ENCODE measurements at regions not wholly inside any gene's neighbourhood (a gene's known extent, or its start where the extent isn't known, plus 50 kb on each side); places are given as distances from the start of the nearest gene placed in this dataset.

DNA sequence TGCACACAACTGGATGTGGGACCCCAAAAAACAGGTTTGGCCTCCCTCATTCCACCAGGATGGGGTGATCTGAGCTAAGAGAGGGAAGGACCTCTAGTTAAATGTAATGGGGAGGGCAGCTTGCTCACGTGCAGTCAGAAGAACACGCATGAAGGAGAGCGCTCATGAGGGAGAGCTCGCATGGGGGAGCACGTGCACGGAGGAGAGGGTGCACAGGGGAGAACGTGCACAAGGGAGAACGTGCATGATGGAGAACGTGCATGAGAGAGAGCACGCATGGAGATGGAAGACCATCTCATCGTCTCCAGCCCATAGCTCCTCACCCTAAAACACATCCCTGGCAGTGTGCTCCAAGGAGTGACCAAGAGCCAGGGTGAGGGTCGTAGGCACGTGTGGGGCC lies 141.2 kb downstream of the RBFOX3 start:
- DNase-seq: no peak

DNA sequence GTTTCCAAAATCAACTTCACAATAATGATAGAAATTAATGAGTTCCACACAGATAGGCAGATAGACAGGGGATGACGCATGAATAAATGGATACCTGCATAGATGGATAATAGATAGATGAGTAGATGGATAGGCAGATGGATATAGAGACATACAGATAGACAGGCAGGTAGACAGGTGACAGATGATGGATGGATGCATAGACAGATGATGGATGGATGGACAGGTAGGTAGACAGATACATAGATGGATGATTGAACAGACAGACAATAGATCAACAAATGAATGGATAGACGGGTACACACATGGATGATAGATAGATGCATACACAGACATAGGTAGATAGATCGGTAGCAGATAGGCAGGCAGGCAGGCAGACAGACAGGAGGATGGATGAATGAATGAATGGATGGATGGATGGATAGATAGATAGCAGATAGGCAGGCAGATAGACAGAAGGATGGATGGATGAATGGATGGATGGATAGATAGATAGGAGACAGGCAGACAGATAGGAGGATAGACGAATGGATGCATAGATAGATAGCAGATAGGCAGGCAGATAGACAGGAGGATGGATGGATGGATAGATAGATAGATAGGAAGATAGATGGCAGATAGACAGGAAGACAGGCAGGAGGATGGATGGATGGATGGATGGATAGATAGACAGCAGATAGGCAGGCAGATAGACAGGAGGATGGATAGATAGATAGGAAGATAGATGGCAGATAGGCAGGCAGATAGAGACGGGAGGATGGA lies 142.5 kb downstream of the RBFOX3 start:
- DNase-seq: no peak

DNA sequence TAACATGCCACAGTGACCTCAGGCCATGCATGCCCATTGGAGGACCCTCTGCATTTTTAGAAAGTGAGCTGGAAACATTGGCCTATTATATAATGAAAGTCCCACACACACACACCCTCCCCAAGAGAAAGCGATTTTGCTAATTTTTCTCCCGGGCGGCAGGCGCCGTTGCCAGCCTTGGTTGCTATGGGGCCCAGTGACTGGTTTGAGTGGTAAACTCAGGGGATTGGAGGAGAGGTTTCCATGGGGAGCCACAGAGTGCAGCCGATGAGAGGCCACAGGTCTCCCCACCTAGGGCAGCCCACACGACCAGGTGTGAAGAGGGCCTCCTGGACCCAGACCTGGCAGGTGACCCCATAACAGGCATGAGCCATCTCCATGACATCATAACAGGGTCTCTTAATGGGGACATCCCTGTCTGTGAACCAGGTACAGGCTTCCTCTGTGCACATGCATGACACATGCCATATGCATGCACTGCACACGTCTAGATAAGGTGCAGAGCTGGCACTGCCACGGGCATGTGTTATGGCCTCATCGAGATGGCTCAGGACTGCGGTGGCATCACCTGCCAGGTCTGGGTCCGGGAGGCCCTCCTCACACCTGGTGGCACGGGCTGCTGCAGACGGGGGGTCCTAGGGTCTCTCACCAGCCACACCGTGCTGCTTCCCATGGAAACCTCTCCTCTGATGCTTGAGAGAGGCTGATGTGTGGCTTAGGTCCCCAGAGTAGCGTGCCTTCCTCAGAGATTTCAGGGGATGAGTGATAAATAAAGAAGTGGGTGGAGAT lies 144.1 kb downstream of the RBFOX3 start:
- no peak for DNase-seq

DNA sequence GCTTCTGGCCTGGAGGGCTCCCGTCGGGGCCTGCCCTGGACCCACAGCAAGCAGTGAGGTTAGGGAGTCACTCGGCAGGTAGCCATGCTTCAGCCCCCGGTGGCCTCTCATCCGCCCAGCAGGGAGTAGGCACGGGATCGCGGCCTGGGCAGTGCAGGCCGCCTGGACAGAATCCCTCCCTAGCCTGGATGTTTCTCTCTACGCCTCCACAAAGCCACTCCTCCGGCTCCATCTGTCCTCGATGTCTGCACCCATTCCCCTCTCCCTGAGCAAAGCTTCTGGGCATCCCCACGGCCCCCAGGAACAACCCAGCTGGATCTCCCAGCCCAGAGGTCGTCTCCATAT lies 145.2 kb downstream of the RBFOX3 start:
- DNase-seq: no peak

DNA sequence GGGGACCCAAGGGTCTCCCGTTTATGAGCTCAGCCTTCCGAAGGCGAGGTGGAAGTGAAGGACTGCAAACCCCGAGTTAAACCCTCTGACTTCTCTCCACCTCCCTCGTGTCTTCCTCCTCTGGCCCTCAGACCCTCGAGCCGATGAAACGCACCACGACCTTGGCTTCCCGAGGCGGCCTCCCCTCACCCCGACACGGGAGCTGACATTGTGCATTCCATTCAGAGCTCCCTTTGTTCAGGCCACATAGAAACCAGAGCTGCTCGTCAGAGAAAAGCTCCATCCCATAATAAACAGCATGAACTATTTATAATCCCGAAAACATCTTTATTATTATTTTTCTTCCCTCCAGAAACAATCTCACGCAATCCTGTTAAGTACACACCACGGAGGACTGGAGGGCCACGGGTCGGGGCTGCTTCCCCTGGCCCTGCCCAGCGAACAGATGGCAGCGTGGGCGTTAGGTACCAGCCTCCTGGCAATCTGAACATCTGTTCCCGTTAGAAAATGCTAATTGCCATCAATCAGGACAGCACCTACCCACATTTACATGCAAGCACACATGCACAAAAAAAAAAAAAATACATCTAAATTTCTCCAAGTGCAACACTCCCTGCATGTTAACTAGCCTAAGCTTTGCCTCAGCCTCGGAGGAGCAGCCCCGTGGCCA lies 145.7 kb downstream of the RBFOX3 start:
- peak in 1 of 2 experiments; percentile 26 for DNase-seq

DNA sequence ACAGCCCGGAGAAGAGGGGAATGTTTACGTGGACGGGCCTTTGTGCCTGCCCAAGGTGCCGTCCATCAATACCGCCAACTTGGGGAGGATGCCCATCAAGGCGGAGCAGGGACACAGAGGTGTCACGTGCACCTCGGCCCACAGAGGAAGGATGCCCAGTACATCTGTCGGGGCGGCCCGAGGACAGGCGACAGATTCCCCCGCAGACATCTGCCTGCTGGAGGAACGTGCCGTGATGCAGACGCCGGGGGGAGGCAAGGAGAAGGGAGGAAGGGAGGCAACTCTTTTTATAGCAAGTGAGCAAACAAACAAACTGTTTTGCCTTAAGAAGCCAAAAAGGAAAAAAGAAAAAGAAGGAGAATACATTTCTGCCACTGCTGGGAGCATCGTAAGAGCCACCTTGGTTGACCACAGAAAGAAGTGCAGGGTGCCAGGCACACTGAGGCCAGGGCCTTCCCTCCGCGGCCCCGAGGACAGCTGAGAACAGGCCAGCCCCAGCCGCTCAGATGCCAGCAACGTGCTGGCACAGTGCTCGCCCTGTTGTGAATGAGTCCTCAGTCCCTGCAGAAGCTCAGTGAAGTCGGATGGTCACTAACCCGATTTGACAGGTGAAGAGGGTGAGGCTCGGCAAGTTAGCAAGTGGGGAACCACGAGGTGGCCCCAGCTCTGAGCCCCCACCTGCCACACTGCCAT lies 146.4 kb downstream of the RBFOX3 start:
- DNase-seq: peak; percentile 44 to 63

DNA sequence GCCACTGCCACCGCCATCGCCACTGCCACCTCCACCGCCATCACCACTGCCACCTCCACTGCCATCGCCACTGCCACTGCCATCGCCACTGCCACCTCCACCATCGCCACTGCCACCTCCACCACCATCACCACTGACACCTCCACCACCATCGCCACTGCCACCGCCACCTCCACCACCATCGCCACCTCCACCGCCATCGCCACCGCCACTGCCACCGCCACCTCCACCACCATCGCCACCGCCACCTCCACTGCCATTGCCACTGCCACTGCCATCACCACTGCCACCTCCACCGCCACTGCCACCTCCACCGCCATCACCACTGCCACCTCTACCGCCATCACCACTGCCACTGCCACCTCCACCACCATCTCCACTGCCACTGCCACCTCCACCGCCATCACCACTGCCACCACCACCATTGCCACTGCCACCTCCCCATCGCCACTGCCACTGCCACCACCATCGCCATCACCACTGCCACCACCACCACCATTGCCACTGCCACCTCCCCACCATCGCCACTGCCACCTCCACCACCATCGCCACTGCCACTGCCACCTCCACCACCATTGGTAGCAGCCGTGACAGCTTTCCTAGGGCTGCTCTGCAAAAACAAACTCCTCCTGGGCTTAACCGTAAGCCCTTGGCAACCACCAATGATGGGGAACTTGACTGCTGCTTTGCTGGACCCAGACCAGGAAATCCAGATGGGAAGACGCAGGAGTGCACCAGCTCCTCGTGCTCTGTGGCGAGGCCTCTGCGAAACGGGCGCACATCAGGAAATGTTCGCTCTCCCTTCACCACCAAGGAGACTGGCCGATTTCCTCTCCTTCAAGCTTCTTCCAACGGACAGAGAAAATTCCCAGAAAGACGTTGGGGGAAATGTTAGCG lies 147.2 kb downstream of the RBFOX3 start:
- DNase-seq: no peak

DNA sequence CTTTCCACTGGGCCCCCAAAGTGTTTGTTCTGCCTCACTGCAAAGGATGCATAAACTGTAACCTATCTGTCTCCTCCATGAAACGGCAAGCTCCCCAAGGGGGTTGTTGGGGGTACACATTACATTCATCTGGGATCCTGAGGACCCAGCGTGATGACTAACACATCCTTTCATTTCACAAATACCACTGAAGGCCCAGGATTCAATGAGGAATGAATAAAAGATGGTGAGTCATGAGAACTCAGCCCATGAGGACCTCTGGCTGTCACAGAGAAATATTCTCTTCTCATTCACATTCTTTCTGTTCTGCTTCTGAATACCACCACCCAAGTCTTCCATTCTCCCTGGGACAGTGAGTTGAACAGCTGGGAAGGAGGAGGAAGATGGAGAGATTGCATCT lies 149.8 kb downstream of the RBFOX3 start:
- DNase-seq: no peak

DNA sequence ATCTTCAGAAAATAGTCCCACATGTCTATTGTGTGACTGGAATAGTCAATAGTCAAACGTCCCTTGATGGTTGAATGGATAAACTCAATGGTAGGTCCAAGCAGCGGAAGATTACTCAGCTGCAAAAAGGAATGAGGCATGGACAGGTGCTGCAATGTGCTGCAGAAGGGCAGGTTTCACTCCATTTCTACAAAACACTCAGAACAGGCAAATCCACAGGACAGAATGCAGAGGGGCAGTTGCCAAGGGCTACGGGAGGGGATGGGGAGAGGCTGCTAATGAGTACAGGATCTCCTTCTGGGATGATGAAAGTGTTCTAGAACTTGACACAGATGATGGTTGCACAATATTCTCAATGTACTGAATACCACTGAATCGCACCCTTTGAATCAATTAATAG lies 151.0 kb downstream of the RBFOX3 start:
- DNase-seq: peak in 1 of 2 experiments; percentile 41

DNA sequence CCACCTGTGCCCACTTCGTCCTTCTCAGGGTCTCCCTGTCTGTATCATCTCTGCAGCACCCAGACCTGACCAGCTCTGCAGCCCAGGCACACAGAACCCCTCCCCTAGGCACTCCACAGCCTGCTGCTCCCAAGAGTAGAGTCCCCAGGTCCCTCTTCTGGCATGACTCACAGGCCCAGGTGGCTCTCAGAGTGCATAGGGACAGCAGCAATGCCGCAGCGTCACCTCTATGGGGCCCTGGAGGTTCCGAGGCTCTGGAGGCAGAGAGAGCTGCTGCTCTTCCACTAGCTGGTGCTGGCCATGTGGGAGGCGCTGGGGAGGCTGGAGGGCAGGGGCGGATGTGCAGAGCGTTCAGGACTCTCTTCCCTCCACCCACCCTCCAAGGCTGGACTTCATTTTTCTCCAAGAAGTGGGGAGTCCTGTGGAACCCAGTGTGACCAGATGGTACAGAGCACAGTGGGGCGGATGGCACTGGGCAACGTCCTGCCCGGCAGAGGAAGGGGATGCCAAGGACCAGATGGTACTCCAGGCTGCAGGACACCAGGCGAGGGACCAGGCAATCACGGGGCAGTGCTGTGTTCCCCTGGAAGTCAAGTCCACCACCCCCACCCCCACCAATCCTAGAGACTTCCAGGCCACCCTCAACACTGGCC lies 151.7 kb downstream of the RBFOX3 start:
- peak; percentile 37 to 84 for DNase-seq

DNA sequence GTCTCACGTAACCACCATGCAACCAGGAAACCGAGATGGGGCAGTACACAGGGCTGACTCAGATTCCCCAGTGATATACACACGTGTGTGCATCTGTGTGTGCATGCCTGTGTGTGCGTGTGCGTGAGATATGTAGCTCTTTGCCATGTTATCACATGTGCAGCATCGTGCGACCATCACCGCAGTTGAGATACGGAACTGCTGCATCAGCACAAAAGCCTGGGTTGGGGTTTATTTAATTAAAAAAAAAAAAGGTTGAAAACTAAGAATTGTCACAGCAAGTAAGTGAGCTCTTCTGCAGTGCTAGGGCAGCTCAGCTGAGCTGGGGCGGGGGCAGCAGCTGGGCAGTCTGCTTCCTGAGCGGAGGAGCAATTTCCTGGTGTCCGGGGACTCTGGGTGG lies 152.5 kb downstream of the RBFOX3 start:
- DNase-seq: no peak

DNA sequence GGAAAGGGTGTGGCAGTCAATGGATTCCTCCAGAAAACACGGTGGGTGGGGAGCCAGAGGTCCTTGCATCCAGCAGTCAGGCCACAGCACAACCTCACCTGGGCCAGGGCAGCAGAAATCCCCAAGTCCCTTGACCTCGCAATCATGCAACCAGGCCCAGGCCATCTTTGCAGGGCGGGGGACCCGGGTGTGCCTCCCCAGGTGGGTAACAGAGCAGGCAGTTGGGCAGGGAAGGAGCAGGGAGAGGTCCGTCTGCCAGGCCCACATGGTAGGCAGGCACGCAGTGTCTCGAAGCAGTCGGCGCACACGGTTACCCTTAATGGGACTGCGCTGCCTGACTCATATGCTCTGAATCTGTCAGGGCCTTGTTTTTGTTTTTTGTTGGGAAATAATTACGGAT lies 153.0 kb downstream of the RBFOX3 start:
- DNase-seq: no peak

DNA sequence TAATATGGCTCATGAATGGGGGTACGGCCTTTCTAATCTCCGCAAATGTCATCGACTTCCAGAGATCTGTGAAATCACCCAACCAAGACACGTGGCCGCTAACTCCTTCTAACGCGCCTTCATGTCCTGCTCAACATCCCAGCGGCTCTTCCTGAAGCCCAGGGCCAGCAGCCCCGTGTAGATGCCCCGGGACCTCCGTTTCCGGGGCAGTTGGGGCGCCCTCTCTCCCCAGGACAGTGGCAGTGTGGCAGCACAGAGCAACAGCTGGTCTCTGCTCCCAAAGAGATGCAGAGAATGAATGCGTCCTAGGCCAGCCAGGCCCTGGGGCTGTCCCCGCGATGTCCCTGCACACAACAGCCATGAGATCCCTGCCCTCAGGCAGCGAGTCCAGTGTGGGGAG lies 153.5 kb downstream of the RBFOX3 start:
- DNase-seq: no peak

DNA sequence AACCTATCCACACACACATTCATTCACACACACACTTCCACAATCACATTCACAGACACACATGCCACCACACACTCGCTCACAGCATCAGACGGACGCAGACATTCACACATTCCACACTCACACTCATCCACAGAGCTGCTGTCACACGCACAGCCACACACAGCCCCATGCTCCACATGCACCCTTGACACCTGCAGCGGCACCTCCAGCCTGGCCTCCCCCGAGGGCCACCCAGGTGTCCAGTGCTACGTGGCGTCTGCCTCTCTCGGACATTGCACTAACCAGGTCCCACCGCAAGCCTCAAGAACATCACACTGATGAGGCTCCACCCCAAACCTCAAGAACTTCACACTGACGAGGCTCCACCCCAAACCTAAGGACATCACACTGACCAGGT lies 155.2 kb downstream of the RBFOX3 start:
- DNase-seq: no peak

DNA sequence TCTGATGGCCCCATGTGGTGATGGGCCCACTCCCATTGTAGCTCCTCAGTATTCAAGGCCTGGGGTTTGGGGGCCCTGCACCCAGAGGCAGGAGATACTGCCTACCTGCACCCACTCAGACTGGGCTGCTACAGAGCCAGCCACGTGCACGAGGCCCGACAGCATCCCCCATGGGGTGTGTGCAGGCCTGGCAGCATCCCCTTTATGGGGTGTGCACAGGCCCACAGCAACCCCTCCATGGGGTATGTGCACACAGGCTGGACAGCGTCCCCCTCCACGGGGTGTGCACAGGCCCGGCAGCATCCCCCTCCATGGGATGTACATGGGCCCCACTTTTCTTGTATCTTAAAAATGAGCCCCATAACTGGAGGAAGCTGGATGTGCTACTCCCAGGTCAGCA lies 156.0 kb downstream of the RBFOX3 start:
- no peak for DNase-seq

DNA sequence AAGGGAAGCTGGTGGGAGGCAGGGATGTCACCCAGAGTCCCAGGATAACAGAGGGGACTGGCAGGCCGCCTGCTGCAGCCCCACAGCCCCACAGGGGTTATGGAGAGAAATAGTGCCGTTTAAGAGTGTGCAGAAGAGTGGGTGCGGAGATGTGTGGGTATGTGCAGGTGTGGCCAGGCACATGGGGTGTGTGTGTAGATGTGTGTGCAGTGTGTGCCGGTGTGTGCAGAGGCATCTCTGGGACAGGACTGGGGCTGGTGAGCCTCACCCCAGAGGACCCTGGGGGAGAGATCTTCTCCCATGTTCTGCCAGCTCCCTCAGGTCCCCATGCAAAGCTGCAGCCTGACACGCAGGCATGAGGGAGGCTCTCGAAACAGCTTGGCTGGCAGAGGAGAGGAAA lies 157.4 kb downstream of the RBFOX3 start:
- DNase-seq: no peak

DNA sequence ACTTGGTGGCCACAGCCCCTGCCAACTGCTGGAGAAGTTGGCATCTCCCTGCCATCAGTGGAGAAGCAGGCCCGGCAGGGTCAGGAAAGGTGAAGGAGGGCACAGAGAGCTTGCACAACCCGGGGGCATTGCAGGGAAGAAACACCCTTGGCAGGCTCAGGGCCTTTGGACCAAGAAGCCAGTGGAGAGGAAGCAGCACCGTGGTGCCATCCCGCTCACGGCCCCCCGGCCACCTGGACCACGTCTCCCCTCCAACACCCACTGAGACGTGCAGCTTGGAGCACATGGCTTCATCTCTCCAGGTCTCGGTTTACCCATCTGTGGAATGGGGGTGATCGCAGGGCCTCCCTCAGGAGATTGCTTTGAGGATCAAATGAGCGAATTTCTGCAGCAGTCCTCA lies 158.1 kb downstream of the RBFOX3 start:
- DNase-seq: no peak

DNA sequence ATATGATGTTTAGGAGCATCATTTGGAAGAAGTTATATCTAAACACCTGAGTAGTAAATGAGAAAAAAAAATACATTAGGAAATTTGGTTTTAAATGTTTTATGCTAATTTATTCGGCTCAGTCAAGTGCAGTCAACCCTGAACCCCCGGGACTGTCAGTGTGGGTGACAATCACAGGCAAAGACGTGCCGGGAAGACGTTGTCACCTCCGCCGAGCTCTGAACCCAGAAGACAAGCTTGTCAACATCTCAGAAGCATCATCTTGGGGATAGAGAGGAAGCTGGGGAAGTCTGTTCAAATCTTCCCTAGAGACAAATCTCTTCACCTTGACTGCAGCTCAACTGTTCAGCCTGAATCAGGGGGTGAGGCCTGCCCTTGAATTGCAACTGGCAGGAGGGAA lies 159.7 kb downstream of the RBFOX3 start:
- no peak for DNase-seq

DNA sequence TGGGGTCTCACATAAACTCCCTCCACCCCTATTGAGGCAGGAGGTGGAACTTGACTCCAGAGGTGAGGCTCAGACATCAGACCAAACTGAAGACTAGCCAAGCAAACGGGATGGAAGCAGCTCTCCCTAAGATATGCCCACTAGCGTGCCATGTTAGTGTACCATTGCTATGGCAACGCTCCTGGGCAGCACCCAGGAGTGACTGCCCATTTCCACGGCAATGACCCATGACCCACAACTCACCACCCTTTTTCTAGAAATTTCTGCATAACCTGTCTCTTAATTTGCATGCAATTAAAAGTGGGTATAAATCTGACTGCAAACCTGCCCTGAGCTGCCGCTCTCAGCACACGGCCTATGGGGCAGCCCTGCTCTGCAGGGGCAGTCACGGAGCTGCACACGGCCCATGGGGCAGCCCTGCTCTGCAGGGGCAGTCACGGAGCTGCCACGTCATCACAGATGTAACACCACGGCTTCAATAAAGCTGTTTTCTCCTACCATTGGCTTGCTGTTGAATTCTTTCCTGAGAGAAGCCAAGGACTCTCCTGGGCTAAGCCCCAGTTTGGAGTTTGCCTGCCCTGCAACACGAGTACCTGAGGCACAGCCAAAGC lies 164.3 kb downstream of the RBFOX3 start:
- DNase-seq: no peak

DNA sequence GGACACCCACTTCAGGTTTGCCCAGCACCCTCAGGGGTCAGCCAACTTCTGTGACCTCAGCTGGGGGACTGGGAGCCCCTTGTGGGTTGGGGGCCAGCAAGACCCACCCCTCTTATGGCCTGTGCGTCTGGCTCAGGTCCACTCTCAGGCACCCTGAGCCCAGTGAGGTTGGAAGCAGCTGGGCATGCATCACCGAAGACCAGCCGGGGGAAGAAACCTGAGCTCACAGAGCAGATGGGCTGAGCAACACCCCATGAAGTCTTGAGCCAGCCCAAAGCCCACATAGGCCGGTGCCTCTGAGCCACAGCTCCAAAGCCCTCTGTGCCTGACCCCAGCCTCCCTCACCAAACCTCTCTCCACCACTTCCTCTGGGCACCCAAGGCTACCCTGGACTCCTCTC lies 166.7 kb downstream of the RBFOX3 start:
- DNase-seq: no peak

DNA sequence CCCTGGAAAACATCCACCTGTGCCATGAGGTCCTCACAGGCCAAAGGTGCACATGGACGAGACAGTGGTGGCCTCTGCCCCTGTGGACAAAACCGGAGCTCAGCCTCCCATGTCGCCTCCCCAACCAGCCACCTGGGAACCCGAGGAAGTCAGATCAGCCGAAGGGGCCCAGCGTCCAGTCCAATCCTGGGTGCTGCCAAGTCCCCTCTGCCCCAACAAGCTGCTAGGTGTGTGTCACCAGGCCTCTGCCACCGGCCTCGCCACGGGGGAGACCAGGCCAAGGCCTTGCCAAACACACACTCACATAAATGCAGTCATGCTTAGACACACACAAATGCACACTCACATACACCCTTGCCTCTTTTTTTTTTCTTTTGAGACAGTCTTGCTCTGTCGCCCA lies 167.8 kb downstream of the RBFOX3 start:
- no peak for DNase-seq
